Esophagus muscularis mucosa (tissue), 2 donors: ENCODE measurements at regions not wholly inside any gene's neighbourhood (a gene's known extent, or its start where the extent isn't known, plus 50 kb on each side); places are given as distances from the start of the nearest gene placed in this dataset.

Source experiments
- POLR2A ChIP-seq: fragments of 450-650 bp; IDR thresholded peaks from one replicate; pipeline ENCODE4 v1.6.1; 2017; ENCODE audit warnings: antibody characterized with exemption, moderate library complexity, mild to moderate bottlenecking, low read depth
- POLR2AphosphoS5 ChIP-seq, 2 donors: sonication (generic); formaldehyde crosslinking; IDR thresholded peaks; one replicate each; pipeline ENCODE4 v1.6.1; 2017; ENCODE audit warnings: antibody characterized with exemption in 2 of 2

DNA sequence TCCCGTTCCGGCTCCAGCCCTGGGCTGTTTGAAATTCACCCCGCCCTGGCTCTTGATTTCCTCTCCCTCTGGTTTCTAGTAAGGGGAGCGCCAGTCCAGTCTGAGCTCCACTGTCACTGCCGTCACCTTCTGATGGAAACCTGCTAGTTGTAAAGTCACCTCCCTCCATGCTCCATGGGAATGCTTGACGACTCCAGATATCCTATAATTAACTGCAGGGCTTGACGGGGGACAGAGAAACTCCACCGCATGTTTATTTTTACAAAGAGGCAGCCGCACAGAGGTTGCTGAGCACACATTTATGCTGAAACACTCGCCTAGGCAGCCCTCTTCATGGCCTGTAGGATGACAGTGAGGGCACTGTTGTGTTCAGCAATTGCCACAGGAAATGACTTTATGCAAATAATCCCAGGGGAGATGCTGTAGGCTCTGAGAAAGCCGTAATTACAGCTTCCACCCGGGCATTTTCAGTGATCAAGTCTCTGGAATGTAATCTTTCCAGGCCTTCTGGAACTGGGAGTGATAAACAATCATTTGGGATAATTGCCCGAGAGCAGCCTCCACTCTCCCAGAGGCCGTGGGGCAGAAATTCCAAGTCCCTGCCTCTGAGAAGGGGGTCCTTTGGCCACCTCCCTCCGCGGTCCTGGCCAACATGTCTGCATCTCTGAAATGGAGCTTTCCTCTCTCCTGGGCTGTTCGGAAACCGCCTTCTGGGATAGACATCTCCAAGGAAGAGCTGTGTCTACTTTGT is 300.5 kb downstream of the KLF6 start:
- no peak for TF ChIP-seq POLR2A
- TF ChIP-seq POLR2AphosphoS5 (IDR thresholded peaks at IDR 0.05): peak in 1 of 2 donors; percentile 22
